Fibroblast of the aortic adventitia (primary cell): ENCODE measurements at regions not wholly inside any gene's neighbourhood (a gene's known extent, or its start where the extent isn't known, plus 50 kb on each side); places are given as distances from the start of the nearest gene placed in this dataset.
A peak's percentile ranks its signal among the peaks of the same experiment; 100 is the strongest.
"Not testable (repeated sequence)": the region's sequence is repeated elsewhere in the genome, so short reads cannot be mapped to it uniquely, and the experiment has no call there.

Experiments
- DNase-seq: peaks from one replicate; pipeline ENCODE4 v3.0.0-alpha.2; 2010; ENCODE audit warnings: low read depth
- H3K4me3 ChIP-seq: 2 replicates; pipeline ENCODE4 v1.5.1; 2011; ENCODE audit warnings: low read depth, mild to moderate bottlenecking, control low read depth, low read length, moderate library complexity
- TF ChIP-seq, protein P1 (sequence below): IDR thresholded peaks from 2 replicates; pipeline ENCODE4 v1.5.1; 2011; ENCODE audit warnings: mild to moderate bottlenecking, low read length, control low read depth, inconsistent platforms; ENCODE audit not compliant: insufficient read depth

DNA sequence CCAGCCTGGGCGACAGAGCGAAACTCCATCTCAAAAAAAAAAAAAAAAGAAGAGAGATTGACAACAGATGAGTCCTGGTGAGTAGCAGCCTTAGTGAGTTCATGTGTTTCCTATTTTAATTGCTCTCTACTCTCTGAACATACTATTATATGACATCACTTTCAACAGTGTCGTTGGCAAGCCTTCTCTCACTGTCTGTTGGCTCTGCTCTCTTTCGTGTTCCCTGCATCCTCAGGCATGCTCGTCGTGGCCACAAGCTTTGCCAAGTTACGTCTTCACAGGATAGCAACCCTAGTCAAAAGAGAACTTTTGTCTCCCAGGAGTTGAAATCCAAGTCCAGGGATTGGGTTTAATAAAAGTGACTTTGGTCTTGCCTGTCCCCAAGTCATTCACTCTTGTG, 117.1 kb upstream of the EGFL6 start:
- TF ChIP-seq, protein P1, sequence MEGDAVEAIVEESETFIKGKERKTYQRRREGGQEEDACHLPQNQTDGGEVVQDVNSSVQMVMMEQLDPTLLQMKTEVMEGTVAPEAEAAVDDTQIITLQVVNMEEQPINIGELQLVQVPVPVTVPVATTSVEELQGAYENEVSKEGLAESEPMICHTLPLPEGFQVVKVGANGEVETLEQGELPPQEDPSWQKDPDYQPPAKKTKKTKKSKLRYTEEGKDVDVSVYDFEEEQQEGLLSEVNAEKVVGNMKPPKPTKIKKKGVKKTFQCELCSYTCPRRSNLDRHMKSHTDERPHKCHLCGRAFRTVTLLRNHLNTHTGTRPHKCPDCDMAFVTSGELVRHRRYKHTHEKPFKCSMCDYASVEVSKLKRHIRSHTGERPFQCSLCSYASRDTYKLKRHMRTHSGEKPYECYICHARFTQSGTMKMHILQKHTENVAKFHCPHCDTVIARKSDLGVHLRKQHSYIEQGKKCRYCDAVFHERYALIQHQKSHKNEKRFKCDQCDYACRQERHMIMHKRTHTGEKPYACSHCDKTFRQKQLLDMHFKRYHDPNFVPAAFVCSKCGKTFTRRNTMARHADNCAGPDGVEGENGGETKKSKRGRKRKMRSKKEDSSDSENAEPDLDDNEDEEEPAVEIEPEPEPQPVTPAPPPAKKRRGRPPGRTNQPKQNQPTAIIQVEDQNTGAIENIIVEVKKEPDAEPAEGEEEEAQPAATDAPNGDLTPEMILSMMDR = no peak
- H3K4me3 ChIP-seq = no peak overlapping the region
- no peak for DNase-seq

DNA sequence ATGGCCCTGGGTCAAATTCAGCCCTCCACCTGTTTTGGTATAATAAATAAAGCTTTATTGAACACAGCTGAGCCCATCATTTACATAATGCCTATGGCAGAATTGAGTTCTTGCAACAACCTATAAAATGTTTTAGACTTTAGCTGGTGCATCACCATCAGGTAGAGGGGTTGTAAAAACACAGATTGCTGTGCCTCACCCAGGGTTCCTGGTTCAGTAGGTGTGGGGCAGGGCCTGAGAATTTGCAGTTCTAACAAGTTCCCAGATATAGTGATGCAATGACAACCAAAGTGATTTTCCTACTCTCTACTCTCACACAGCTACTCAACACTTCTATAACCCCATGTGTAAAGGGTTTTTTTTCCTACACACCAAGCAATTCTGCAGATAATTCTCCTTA, 120.0 kb upstream of the EGFL6 start:
- no peak for DNase-seq
- TF ChIP-seq, protein P1 = no peak
- H3K4me3 ChIP-seq = no peak overlapping the region

DNA sequence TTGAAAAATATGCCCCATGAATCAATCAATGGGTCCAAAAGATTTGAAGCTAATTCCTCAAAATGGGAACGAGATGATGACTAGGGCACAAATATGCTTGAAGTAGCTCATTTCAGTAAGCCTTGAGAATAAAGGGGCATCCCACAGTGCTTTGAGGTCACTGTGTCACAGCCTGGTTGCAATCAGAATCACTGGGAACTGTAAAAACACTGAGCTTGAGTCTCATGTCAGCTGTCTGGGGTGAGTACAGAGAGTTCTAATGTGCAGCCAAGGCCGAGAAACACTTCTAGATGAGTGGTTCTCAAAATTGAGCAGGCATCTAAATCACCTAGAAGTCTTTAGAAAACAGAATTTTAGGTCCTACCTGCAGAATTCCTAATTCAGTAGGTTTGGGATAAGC, 120.5 kb upstream of the EGFL6 start:
- TF ChIP-seq, protein P1 = no peak
- no peak overlapping the region for H3K4me3 ChIP-seq
- DNase-seq = no peak

DNA sequence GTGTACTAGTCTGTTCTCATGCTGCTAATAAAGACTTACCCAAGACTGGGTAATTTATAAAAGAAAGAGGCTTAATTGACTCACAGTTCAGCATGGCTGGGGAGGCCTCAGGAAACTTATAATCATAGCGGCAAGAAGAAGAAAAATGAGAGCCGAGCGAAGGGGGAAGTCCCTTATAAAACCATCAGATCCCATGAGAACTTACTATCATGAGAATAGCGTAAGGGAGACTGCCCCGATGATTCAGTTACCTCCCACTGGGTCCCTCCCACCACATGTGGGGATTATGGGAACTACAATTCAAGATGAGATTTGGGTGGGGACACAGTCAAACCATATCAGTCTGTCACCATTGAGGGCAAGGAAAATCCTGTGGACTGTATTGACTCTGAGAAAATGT, 121.8 kb upstream of the ATXN3L start:
- DNase-seq = not testable (repeated sequence)

DNA sequence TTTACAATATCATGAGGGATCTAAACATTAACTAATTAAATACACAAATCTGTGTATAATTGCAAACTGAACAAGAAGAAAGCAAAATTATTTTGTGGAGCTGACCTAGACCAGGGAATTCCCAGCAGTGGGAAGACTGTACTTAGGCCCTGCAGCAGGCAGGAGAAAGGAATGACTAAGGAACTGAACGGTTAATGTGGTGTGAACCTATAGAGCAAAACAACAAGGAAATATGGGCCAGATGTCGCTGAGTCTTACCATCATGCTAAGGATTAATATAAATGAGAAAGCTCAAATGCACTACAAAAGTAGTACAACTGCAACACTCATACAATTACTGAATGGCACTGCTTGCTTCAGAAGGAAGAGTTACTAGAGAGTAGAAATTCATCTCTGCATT, 120.3 kb upstream of the ATXN3L start:
- TF ChIP-seq, protein P1 = no peak
- DNase-seq = no peak
- no peak overlapping the region for H3K4me3 ChIP-seq

More for the DNA sequence above, 121.8 kb upstream of the ATXN3L start:
- H3K4me3 ChIP-seq = not testable (repeated sequence)

DNA sequence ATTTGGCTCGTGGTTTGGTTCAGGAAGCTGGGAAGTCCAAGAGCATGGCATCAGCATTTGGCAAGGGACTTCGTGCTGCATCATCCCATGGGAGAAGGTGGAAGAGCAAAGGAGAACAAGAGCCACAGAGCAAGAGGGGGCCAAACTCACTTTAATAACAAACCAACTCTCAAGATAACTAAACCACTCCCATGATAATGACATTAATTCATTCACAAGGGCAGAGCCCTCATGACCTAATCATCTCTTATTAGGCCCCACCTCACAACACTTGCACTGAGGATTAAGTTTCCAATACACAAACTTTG, 113.4 kb upstream of the ATXN3L start:
- peak; percentile 89 for DNase-seq
- H3K4me3 ChIP-seq = no peak overlapping the region
- TF ChIP-seq, protein P1 = no peak

DNA sequence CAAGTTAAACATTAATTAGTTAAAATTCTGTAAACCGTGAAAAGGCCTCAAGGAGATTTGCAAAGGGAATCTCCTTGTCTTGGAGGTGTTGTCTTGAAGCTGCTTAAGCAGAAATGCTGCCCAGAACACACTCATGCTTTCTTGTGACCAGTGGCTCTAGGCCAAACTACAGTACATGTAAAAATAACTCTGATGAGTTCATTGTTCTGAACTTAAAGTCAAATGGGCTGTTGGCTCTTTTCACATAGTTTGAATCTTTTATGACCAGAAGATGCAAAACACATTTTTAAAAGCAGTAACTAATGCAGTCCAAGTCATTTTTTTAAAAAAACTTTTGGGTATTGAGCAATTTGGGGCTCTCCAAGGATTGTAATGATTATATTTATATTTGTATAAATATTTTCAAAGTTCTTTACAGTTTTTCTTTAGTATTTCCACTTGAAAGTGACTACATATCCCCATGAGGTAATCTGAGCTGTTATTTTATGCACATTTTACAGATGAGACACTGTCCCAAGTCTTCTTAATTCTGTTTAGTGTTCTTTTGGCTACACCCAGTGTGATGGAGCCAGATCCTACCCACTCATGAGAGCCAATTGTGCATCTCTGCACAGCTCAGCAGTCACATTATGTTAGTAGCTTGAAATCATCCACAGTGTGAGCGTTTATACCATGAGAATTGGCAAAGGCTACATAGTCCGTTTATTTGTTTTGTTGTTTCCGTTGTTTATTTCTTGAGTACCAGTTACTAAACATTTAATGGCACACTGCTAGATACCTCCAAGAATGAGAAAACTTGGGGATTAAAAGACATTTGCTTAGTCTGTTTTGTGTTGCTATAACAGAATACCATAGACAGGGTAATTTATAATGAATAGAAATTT, 112.8 kb upstream of the ATXN3L start:
- H3K4me3 ChIP-seq = no peak overlapping the region
- peak; percentile 99 for DNase-seq
- TF ChIP-seq, protein P1 = no peak
